SHP77 (cell line): ENCODE measurements at regions not wholly inside any gene's neighbourhood (a gene's known extent, or its start where the extent isn't known, plus 50 kb on each side); places are given as distances from the start of the nearest gene placed in this dataset.
"Not testable (repeated sequence)": the region's sequence is repeated elsewhere in the genome, so short reads cannot be mapped to it uniquely, and the experiment has no call there.

Source experiments
- DNase-seq, 2 experiments: peaks; one replicate each; lab custom pipeline; 2025; lab: John Stamatoyannopoulos, UW

DNA sequence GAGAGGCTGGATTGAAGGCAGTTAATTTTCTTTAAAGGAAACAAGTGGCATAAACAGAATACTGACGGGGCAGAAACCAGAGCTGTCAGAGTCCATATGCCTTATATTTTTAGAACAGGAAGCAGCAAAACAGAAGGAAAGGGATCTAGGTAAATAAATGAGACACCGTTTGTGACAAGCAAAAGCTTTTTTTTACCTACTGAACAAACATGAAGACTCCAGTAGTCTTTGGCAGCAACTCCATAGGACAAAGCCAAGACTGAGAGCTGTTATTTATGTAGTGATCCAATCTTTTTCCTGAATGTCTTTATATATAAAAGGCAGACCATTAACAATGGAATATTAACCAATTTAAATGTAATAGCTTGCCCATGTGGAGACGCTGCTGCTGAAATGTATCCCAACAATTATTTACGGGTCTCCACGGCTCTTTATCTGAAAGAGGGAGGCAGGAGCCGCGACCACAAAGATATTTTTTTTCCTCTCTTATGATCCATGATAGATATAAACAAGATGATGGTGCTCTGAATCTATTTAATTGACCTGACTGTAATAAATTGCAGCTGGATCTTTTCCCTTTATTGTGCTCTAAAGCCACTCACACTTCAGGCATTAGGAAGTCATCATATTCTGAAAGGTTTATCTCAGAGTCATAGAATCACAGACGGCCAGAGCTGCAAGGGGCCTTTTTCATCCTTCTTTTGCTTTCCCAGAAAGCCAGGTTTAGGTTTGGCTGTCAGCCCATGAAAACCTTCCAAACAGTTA lies 687.8 kb downstream of the EFNB2 start:
- peak in 1 of 2 experiments; percentile 1 for DNase-seq

DNA sequence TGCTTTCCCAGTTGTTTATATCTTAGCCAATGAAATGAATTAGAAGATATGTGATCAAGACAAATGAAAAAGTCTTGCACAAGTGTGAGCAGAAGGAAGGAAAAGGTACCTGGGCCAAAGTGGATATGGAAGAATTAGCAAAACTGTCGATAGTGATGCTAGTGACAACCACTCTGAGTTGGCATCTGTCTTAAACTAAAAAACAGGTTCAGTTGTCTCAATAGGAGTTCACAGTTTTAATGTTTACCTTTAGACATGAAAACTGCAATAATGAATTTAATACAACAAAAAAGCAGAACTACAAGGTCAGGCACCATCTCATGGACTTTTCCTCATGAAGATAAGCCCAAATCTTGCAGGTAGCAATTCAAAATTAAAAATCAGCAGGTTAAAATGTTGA lies 688.5 kb downstream of the EFNB2 start:
- no peak for DNase-seq

DNA sequence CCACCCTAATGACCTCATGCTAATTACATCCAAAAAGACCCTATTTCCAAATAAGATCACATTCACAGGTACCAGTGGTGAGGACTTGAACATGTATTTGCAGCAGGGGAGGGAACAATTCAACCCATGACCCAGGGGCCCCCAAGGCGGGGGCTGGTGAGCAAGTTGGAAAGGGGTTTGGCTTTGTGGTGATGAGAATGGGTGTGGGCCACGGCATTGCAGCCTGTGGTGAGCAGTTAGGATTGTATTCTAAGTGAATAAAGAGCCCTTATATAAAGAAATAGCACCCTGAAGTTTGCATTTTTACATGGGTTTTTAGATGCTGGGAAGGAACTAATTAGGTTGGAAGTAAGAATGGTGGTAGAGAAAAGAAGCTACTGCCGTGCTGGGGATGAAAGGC lies 694.2 kb downstream of the EFNB2 start:
- DNase-seq = no peak

DNA sequence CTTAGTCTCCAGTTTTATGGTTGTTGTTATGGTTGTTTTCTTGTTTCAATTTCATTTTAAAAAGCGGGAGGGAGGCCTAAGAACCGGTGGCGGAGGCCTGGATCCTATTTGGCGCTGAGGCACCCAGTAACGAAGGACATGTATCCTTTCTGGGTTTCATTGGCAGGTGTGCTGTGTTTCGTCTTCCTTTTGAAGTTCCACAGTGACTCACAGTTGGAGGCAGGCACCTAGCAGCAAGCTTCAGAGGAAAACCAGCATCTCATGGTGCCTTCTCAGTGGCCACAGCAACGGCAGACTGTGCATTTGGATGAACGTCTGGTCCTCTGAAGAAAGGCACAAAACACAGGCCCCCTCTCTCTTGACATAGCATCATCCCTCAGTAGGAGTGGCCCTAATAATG lies 697.2 kb downstream of the EFNB2 start:
- DNase-seq = no peak

DNA sequence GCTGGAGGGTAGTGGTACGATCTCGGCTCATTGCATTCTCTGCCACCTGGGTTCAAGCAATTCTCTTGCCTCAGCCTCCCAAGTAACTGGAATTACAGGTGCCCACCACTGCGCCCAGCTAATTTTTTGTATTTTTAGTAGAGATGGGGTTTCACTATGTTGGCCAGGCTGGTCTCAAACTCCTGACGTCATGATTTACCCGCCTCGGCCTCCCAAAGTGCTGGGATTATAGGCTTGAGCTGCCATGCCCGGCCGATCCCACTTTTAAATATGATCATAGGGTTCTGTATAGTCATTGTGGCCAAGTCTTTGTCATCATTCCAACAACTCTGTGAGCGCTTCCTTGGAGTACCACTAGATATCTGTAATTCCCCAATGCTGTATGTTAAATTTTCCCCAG lies 698.2 kb downstream of the EFNB2 start:
- not testable (repeated sequence) for DNase-seq

DNA sequence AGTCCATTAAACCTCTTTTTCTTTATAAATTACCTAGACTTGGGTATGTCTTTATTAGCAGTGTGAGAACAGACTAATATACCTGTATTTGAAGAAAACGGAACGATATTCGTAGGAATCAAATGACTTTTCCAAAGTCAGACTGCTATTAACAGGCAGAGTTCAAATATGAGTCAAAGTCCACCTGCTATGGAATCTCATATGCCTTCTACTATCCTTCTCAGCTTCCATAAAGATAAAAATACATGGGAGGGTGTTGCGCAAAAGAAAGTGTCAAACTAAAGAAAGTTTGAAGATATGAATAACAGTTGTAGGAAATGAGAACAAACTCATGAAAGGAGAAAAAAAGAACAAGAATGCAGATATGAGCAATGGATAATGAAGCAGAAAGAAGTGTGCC lies 704.6 kb downstream of the EFNB2 start:
- no peak for DNase-seq

DNA sequence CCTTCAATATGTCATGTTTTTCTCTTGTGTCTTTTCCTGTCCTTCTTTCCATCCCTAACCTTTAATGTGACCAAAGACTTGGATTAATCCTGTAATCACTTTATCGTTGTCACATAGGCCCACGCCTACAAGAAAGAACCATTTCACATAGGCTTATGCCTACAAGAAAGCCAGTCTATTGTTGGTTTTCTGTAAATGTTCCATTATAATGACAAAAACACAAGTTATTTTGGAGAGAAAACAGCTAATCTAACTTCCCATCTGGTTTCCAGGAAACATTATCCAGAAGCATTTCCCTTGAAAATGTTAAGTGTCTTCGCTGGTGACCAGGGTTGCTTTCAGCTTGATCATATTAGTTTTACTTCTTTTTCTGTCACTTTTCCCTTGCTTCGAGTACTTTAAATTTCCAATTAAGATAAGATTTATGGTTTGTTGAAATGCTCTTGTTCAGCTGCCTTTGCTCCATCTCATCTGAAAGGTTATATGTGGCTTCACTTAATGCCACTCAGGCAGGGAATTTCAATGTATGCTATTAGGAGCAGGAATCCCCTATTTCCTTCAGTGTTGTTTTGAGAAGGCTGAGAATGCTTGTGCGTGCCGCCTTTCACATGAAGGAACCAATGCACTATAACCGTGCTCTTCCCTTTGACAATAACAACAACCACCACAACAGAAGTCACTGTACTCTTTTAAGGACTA lies 708.2 kb downstream of the EFNB2 start:
- DNase-seq = no peak

DNA sequence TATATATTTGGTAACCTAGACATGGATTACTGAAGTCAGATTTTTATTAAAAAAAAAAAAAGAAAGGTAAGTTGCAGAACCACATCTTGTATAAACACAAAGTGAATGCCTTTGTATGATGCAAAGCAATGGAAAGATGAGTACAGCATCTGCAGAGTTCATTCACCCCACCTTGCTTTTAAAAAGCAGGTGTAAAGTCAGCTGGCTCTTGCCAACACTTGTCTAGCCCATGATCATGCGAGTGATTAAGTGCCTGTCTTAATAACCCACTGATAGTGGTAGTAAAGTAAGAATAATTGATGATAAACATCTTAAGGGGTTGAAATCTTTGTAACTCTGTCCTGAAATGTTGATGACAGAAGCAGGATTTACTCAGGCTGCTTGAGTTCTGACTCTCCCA lies 710.4 kb downstream of the EFNB2 start:
- no peak for DNase-seq

DNA sequence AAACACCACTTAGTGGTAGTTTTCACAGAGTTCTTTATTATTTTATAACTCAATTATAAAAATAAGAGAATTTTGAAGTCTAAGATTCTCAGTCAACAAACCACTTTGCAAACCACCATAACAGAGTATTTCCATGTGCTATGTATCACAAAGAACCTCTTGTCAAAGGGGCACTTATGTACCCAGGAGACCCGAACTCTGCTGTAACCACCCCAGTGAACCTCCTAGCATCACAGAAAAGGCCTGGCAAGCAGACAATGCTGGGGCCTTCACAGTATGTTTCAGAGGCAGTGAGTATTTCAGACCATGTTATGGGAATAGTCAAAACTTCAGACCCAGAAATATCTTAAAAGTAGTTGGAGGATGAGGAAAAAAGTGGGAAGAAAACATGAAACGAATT lies 714.1 kb downstream of the EFNB2 start:
- DNase-seq = no peak

DNA sequence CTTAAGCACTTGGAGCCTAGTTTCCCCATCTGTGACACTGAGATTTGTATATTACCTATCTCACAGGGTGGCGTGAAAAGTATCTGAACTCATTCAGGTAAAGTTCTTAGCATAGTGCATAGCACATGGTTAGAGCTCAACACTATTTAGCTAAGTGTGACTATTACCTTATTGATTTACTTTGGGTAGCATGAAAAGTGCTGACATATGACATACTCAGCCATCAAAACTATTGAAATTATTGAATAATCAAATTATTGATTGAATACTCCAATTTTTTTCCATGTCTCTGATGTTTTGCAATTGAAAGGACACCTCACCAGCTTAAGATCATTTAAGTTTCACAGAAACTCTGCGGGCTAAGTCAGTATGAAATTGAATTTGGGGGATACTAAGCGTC lies 715.0 kb downstream of the EFNB2 start:
- DNase-seq = no peak

DNA sequence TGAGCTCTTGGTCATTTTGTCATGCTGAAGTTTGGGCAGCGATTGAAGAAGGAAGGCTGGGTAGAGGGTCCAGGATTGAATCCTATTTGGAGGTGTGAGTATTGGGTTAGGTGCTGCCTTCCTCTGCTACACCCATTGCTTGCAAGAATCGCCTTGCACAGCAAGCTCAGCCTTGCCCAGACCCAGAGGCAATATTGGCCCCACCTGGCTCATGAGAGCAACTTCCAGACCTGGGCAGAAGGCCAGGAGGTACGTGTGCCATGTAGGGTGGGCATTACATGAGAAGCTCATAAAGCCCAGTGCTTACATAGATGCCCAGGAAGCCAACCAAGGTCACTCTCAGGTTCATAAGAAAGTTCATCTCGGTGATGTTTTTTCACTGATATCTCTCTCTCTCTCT lies 718.0 kb downstream of the EFNB2 start:
- DNase-seq = no peak

DNA sequence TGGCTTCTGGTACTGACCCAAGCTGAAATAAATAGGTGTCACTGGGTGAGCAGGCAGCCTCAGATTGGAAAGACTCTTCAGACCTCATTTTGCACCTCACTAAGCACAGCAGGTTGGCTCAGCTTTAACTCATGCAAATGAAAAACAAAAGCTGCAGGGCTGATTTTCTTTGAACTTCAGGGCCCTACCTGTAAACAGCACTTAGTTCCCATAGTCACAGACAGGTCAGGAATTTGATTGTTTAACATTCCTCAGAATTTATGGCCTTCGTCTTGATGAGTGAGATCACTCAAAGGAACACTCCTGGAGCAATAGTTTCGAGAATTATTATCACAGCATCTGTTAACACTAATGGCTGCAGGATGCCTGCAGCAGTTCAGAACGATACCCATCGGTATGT lies 718.5 kb downstream of the EFNB2 start:
- DNase-seq = no peak

DNA sequence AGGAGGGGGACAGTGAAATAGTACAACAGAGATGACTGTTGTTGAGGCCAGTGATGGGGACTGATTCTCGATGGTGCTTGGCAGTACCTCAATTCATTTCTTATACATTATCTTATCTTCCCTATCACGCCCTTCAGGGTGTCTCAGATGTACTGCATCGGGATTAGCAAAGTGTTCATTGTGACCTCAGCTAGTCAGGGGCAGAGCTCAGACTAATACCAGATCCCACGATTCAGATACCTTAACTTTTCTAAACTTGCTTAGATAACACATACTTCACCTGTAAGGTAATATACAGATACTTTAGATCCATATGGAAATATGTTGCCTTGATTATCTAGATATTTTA lies 720.6 kb downstream of the EFNB2 start:
- no peak for DNase-seq

DNA sequence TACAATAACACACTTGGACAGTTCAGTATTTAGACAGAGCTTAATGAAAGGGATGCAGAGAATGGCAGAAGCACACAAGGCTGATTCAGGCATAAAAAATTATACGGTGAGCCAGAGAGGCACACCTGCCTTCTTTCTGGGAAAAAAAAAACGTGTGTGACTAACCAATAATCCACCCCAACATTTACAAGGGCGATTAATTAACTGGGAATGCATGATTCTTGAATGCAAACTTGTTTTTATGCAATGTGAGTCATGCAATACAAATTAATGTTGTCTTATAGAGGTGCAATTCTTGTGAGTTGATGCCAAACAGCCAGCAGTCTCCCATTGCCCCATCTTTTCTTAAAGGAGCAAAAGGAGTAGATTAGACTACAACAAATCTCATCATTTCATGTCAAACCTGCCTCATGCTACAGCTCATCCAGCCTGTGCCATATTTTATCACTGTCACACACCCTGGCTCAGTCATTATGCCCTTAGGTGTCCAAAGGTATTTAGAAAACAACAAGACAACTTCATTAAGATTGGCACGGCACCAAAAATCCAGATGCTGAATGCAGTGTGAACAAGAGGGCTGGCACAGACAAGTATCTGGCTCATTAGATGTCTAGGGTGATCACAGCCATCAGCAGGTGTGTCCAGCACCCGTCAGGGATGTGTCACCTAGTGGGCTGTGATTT lies 721.1 kb downstream of the EFNB2 start:
- no peak for DNase-seq

DNA sequence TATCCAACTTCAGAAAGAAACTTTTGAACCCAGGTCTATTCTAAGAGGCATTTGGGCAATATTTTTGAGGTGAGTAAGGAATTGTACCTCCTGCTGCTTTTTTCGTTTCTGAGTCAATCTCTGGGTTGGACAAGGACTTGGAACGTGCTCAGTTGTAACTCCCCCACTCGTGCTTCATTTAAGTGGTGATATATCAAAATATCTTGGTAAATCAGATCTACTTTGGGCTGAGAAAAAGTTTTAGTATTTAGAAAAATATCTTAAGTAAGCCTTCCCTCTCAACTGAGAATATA lies 728.9 kb downstream of the EFNB2 start:
- DNase-seq = no peak

DNA sequence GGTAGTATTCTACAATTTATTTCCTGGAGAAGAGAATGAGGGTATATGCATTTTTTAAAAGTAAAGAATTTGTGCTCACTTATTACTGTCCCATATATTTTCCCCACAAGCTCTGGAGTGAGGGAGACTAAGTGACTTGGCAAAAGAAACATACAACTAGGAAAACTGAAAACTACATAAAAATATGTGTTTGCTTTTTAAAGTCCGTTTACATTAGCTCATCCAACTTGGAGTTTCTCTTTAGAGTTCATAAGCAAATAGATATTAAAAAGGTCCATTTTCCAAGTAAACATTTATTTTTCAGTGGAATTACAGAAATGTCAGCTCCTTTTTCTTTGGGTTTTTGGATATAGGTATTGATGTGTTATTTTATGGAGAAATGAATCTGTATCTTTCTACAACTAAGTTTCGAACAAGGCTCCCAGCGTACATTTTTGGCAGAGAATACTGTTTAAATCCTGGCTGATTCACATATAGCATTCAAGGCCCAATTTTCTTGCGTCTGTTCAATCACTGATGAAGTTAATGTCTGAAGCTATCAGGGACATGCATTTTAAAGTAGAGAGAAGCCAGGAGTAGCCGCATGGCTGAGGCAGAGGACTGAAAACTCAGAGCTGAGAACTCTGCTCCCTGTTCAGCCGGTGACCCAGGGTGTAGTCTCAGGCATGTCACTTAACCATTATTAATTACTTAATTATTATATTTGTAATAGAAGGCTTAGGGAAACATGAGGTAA lies 729.4 kb downstream of the EFNB2 start:
- no peak for DNase-seq

DNA sequence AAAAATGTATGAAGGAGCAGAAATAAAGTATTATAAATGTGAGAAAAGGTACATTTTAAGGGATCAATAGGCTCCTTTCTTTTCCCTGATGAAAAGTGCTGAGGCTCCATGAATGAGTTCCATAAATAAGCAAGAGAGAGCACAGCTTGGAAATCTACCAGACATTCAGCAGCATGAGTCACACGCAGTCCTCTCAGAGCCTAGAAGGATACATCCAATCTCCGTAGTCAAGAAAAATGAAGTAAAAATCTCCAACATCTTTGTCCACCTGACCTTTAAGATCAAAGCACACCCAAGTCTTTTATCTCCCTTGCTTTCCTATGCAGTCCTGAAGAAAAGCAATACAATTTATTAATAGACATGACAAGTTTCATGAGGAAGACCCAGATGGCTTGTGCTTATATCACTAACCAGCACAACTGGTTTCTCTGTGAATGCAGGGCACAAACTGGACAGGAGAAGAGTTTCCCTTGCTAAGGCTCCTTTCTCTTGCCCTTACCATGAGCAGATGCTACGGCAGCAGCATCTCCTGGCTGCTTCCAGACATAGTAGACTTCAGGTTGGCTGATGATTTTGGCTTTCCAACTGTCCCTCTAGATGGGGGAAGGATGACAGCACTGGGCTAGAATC lies 730.8 kb downstream of the EFNB2 start:
- DNase-seq = no peak

DNA sequence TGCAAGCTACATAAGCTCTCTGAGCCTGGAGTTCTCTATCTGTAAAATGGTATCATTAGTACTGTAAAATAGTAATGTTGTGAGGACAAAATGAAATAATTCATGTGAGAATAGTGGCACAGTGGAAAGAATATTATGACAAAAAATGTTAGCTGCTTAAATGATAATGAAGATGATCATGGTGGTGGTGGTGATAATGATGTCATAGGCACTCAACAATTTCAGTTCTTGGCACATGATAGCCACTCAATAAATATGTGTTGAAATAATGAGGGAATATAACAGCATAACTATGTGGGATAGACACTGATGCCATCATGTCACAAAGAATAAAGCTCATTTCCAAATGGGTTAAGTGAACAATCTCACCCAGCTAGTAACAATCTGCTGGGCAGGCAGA lies 736.3 kb downstream of the EFNB2 start:
- no peak for DNase-seq

DNA sequence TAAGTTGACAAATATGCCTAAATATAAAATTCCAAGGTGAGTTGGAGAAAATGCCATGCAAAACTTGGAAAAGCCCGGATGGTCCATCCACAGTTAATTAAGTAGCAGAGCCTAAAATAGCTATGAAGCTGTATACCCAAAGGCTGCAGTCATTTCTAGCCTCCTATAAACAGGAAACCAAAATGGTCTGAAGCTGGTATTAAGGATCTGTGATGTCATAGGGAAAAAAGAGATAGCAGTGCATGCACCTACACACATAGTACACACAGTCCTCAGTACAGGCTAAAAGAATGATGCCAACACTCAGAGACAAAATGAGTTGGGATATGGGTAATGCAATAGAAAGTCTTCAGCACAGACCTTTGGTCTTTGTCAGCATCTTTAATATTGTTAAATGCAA lies 736.9 kb downstream of the EFNB2 start:
- no peak for DNase-seq

DNA sequence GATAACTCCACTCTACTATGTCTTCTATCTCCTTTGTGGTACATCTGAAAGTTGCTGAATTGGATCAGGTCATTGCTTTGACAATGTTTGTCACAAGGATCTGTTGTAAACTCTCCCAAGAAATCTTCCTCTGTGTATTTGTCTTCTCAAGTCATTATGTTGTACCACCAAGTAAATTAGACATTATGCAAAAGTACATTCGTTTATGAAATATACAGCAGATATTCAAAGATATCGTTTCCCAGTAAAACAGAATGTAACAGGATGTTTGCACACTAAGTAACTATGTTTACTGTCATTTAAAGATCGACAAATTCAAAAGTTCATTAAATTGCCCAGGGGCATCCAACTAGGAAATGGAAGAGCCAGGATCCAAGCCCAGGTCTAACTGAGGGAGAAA lies 739.4 kb downstream of the EFNB2 start:
- DNase-seq = no peak

DNA sequence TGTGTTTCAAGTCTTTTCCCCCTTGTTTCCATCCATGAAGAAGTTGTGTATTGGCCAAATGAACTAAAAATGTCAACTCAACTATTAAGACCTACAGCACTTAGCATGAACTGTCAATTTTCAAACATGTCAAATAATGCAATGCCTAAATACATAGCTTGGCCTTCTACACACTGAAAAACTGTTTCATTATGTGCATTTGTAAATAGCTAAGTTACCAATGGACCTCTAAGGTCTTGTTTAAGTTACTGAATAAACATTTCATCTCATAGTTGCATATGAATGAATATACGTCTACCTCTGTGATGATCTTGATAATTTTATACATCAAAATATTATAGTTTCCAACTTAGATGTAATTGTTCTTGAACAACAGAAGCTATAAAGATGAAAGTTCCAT lies 744.5 kb downstream of the EFNB2 start:
- DNase-seq = no peak

DNA sequence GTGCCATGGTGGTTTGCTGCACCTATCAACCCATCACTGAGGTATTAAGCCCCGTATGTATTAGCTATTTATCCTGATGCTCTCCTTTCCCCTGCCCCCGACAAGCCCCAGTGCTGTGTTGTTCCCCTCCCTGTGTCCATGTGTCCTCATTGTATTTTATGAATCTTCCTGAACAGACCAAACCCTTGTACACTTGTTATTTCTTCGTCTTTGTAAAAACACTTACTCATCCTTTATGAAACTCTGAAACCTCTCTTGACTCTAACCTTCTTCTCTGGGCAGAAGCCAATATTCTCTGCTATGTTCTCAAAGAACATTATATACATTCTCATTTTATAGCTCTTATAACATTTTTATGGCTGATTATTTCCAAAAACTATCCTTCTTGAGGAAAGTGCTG lies 746.9 kb downstream of the EFNB2 start:
- DNase-seq = no peak
